Ascending aorta (tissue), 2 donors: ENCODE measurements at regions not wholly inside any gene's neighbourhood (a gene's known extent, or its start where the extent isn't known, plus 50 kb on each side); places are given as distances from the start of the nearest gene placed in this dataset.

Source experiments
- DNase-seq, 2 donors: peaks; one replicate each; pipeline ENCODE4 v3.0.0-alpha.2; 2019; ENCODE audit warnings: low spot score in 2 of 2
- H3K27ac ChIP-seq, 2 donors: fragments of 200-600 bp; sonication (generic); one replicate each; pipeline ENCODE4 v1.5.1; 2016 to 2017; ENCODE audit warnings: mild to moderate bottlenecking in 1 of 2
- H3K27me3 ChIP-seq: fragments of 200-600 bp; sonication (generic); one replicate; pipeline ENCODE4 v1.5.1; 2017
- H3K36me3 ChIP-seq, 2 donors: fragments of 200-600 bp; sonication (generic); one replicate each; pipeline ENCODE4 v1.5.1; 2016
- H3K4me1 ChIP-seq, 2 donors: fragments of 200-600 bp; sonication (generic); one replicate each; pipeline ENCODE4 v1.5.1; 2016 to 2017; ENCODE audit warnings: mild to moderate bottlenecking in 1 of 2
- H3K4me3 ChIP-seq, 2 donors: fragments of 200-600 bp; sonication (generic); one replicate each; pipeline ENCODE4 v1.5.1; 2016 to 2017; ENCODE audit warnings: mild to moderate bottlenecking in 1 of 2
- H3K9me3 ChIP-seq, 2 donors: fragments of 200-600 bp; sonication (generic); one replicate each; pipeline ENCODE4 v1.5.1; 2016
- CTCF ChIP-seq, 3 experiments: fragments of 200-600 bp in 2 of 3; fragments of 450-650 bp in 1 of 3; sonication (generic) in 2 of 3; IDR thresholded peaks; one replicate each; pipeline ENCODE4 v1.5.1; 2016 to 2019; ENCODE audit warnings: antibody characterized with exemption in 3 of 3, mild to moderate bottlenecking in 1 of 3, moderate library complexity in 1 of 3
- intact Hi-C: fragments of 100-400 bp; cut with DNase I; formaldehyde crosslinking; loops from one replicate; pipeline ENCODE4 v1.15.1; 2023

GRCh38 chr6:138031850-138032249 is 75.4 kb downstream of the PERP start:
- intact Hi-C loops: no loop called here
- TF ChIP-seq CTCF (IDR thresholded peaks at IDR 0.05): no peak

DNA sequence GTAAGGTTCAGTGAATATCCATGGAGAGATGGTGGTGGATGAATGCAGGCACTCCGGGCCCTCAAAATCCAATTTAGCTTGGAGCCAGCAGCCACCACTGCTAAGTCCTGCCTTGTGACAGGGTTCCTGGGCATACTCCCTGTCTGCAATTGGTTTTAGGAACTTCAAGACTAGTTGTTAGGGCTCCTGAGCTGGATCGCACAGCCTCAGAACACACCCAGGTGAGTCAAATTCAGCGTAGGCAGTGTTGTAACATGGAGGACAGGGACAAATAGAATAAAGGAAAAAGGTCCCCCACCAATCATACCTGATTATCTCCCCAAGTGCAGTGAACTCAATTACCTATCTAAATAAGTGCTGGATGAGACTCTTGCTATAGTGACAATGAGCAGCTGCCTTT is 74.6 kb downstream of the PERP start:
- Histone ChIP-seq H3K27me3 (no peaks in the 10 kb centered on the region), H3K4me3 (no peak overlapping the region), H3K9me3 (no peaks in the 10 kb centered on the region), H3K36me3 (no peaks in the 10 kb centered on the region), H3K27ac (no peak overlapping the region), H3K4me1 (no peaks in the 10 kb centered on the region)
- no peak for DNase-seq
- intact Hi-C loops: no loop called here
- TF ChIP-seq CTCF (IDR thresholded peaks at IDR 0.05): no peak

More at GRCh38 chr6:138031850-138032249, 75.4 kb downstream of the PERP start:
- Histone ChIP-seq H3K4me1 (no peaks in the 10 kb centered on the region), H3K27me3 (no peaks in the 10 kb centered on the region), H3K27ac (no peak overlapping the region), H3K4me3 (no peak overlapping the region), H3K36me3 (no peaks in the 10 kb centered on the region), H3K9me3 (no peaks in the 10 kb centered on the region)
- DNase-seq: no peak

- Histone ChIP-seq H3K4me1 (no peaks in the 10 kb centered on the region), H3K27me3 (no peaks in the 10 kb centered on the region), H3K36me3 (no peaks in the 10 kb centered on the region), H3K9me3 (no peaks in the 10 kb centered on the region), H3K27ac (no peak overlapping the region), H3K4me3 (no peak overlapping the region)
- intact Hi-C loops: no loop called here
- no peak for DNase-seq
- no peak for TF ChIP-seq CTCF (IDR thresholded peaks at IDR 0.05)
Measured at GRCh38 chr6:138034229-138034628, 73.0 kb downstream of the PERP start.

GRCh38 chr6:138035070-138035469 is 72.1 kb downstream of the PERP start:
- H3K27ac ChIP-seq: no peak overlapping the region
- H3K4me3 ChIP-seq: no peak overlapping the region
- DNase-seq: no peak
- H3K4me1 ChIP-seq: no peaks in the 10 kb centered on the region
- no peaks in the 10 kb centered on the region for H3K27me3 ChIP-seq
- no peaks in the 10 kb centered on the region for H3K36me3 ChIP-seq
- intact Hi-C loops: no loop called here
- no peaks in the 10 kb centered on the region for H3K9me3 ChIP-seq
- no peak for TF ChIP-seq CTCF (IDR thresholded peaks at IDR 0.05)

DNA sequence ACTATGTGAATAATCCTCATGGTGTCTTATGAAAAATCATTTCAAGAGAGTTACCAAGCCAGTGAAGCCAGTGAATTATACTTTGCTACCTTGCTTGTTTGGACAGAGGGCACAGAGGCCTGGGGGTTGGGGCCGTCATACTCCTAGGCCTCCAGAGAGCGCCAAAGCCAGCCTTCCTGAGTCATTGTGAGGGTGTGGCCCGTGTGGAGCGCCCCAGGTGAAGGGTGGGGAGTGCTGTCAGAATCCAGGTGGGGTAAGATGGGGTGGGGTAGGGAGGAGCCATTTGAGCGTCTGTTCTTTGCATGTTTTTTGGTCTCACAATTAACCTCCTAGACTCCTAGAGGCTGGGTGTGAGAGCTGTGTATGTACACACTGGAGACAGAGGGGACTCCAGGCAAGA is 71.1 kb downstream of the PERP start:
- no peaks in the 10 kb centered on the region for H3K27me3 ChIP-seq
- TF ChIP-seq CTCF (IDR thresholded peaks at IDR 0.05): no peak

DNA sequence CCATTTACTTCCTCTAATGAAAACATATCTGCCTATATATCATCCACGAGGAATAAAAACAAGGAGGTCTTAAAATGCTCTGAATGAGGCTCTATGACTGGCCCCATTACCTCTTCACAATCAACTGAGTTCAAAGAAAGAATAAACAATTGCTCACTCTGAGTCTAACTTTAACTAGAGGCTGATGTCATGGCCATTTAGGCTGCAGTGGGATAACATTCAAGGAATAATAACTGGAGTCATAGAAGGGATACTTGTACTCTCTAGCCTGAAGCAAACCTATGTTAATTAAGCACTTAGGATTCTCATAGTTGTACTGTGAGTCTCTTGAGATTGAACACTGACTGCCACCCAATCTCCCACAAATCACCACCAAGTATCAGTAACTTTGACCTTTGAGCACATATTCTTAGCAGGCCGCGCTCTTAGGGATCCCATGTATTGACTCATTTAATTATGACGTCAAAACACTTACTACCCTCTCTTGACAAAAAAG is 70.2 kb downstream of the PERP start:
- no peaks in the 10 kb centered on the region for H3K4me1 ChIP-seq
- no peaks in the 10 kb centered on the region for H3K36me3 ChIP-seq
- no peaks in the 10 kb centered on the region for H3K27me3 ChIP-seq
- no peak overlapping the region for H3K4me3 ChIP-seq
- DNase-seq: no peak
- TF ChIP-seq CTCF (IDR thresholded peaks at IDR 0.05): no peak
- no peaks in the 10 kb centered on the region for H3K9me3 ChIP-seq
- H3K27ac ChIP-seq: no peak overlapping the region
- intact Hi-C loops: no loop called here

More for the DNA sequence above, 71.1 kb downstream of the PERP start:
- H3K4me3 ChIP-seq: no peak overlapping the region
- H3K27ac ChIP-seq: no peak overlapping the region
- no peaks in the 10 kb centered on the region for H3K9me3 ChIP-seq
- intact Hi-C loops: no loop called here
- DNase-seq: no peak
- no peaks in the 10 kb centered on the region for H3K4me1 ChIP-seq
- no peaks in the 10 kb centered on the region for H3K36me3 ChIP-seq
